ENCODE measurements at regions not wholly inside any gene's neighbourhood (a gene's known extent, or its start where the extent isn't known, plus 50 kb on each side); places are given as distances from the start of the nearest gene placed in this dataset.

DNA sequence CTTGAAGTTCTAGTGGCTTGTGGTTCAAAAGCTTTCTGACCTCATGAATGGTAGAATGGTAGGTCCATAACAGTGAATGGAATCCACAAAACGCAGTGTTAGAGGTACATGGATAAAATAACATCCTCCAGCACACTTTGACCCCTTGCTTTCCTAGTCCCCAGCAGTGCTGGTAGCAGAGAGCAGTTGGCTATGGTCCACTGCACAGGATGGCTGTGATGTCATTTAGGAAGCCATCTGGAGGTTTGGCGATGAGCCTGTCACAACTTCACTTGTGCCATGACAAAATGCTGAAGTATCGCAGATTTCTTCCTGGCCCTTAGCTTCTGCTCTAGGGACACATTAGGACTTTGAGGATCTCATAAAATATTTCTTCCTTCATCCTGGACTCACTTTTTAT lies 300.0 kb upstream of the FZD8 start:
- peaks cover 0 to 7% of the 10 kb centered on the region in 2 experiments; a peak in 2 of 4 replicates for H3K9me3 ChIP-seq (ENCODE audit: control insufficient read depth in 1 of 2, insufficient read depth in 1 of 2, low read depth in 1 of 2, low read length in 2 of 2)
- no peak overlapping the region for H3K27ac ChIP-seq (ENCODE audit: low read depth, low read length)
- no peaks in the 10 kb centered on the region for H3K9me2 ChIP-seq (ENCODE audit: insufficient read depth)
- no peak overlapping the region for H2AFZ ChIP-seq (ENCODE audit: low read depth, low read length, poor library complexity, severe bottlenecking)
- H3K27me3 ChIP-seq (ENCODE audit: insufficient read depth, low read length): no peaks in the 10 kb centered on the region
- no peak overlapping the region for H3K9ac ChIP-seq (ENCODE audit: low read length)
- BruUV-seq (replicated peaks): no TSS peak
- H3K4me3 ChIP-seq (replicated peaks in 1 of 2; ENCODE audit: low read depth in 1 of 2, low read length in 2 of 2): no peak overlapping the region
- RAD21 ChIA-PET (ENCODE audit: low non-redundant PET in 1 of 2, low total read pairs in 2 of 2, uncharacterized antibody in 2 of 2, unreplicated experiment in 2 of 2): no interaction called here
- H3K79me2 ChIP-seq (ENCODE audit: insufficient read depth, low read length): no peaks in the 10 kb centered on the region
- intact Hi-C loops (cut with micrococcal nuclease): no loop called here
- CTCF ChIA-PET: no interaction called here
- TF ChIP-seq ZNF274 (IDR thresholded peaks at IDR 0.05; ENCODE audit: low read depth, low read length): no peak
- TF ChIP-seq ZFX (IDR thresholded peaks at IDR 0.05): no peak
- no peak for TF ChIP-seq FOSL1 (IDR thresholded peaks at IDR 0.05; ENCODE audit: low read depth)
- no peak for TF ChIP-seq POLR2AphosphoS5 (IDR thresholded peaks at IDR 0.05; ENCODE audit: low read depth, low read length)
- no peak for TF ChIP-seq SP1 (IDR thresholded peaks at IDR 0.05; ENCODE audit: low read depth)
- TF ChIP-seq, protein P1, sequence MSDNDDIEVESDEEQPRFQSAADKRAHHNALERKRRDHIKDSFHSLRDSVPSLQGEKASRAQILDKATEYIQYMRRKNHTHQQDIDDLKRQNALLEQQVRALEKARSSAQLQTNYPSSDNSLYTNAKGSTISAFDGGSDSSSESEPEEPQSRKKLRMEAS (IDR thresholded peaks at IDR 0.05): no peak
- TF ChIP-seq SIN3A (IDR thresholded peaks at IDR 0.05; ENCODE audit: low read depth): no peak
- TF ChIP-seq SRF (IDR thresholded peaks at IDR 0.05; ENCODE audit: low read depth): no peak
- TF ChIP-seq JUND (IDR thresholded peaks at IDR 0.05): no peak
- TF ChIP-seq EZH2 (IDR thresholded peaks at IDR 0.05): no peak
- TF ChIP-seq, protein P2, sequence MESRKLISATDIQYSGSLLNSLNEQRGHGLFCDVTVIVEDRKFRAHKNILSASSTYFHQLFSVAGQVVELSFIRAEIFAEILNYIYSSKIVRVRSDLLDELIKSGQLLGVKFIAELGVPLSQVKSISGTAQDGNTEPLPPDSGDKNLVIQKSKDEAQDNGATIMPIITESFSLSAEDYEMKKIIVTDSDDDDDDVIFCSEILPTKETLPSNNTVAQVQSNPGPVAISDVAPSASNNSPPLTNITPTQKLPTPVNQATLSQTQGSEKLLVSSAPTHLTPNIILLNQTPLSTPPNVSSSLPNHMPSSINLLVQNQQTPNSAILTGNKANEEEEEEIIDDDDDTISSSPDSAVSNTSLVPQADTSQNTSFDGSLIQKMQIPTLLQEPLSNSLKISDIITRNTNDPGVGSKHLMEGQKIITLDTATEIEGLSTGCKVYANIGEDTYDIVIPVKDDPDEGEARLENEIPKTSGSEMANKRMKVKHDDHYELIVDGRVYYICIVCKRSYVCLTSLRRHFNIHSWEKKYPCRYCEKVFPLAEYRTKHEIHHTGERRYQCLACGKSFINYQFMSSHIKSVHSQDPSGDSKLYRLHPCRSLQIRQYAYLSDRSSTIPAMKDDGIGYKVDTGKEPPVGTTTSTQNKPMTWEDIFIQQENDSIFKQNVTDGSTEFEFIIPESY (IDR thresholded peaks at IDR 0.05; ENCODE audit: extremely low read depth, insufficient replicate concordance, low read length): no peak
- TF ChIP-seq CBX3 (IDR thresholded peaks at IDR 0.05; ENCODE audit: low read depth): no peak
- TF ChIP-seq, protein P3, sequence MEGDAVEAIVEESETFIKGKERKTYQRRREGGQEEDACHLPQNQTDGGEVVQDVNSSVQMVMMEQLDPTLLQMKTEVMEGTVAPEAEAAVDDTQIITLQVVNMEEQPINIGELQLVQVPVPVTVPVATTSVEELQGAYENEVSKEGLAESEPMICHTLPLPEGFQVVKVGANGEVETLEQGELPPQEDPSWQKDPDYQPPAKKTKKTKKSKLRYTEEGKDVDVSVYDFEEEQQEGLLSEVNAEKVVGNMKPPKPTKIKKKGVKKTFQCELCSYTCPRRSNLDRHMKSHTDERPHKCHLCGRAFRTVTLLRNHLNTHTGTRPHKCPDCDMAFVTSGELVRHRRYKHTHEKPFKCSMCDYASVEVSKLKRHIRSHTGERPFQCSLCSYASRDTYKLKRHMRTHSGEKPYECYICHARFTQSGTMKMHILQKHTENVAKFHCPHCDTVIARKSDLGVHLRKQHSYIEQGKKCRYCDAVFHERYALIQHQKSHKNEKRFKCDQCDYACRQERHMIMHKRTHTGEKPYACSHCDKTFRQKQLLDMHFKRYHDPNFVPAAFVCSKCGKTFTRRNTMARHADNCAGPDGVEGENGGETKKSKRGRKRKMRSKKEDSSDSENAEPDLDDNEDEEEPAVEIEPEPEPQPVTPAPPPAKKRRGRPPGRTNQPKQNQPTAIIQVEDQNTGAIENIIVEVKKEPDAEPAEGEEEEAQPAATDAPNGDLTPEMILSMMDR (IDR thresholded peaks at IDR 0.05 in 2 of 3, conservative IDR thresholded peaks at IDR 0.05 in 1 of 3; ENCODE audit: borderline replicate concordance in 1 of 3, insufficient read depth in 1 of 3, low read depth in 2 of 3, low read length in 2 of 3): no peak
- TF ChIP-seq EZH2phosphoT487 (IDR thresholded peaks at IDR 0.05; ENCODE audit: borderline replicate concordance): no peak
- DNase-seq (ENCODE audit: low read depth, low spot score): no peak
- POLR2A ChIA-PET: no interaction called here
- no peaks in the 10 kb centered on the region for H4K20me1 ChIP-seq (ENCODE audit: insufficient read depth)
- no peak overlapping the region for H3K4me2 ChIP-seq (ENCODE audit: low read length)
- H3K36me3 ChIP-seq (ENCODE audit: control insufficient read depth in 1 of 2, insufficient read depth in 2 of 2, low read length in 2 of 2): no peaks in the 10 kb centered on the region
- no peak for ATAC-seq
- no peaks in the 10 kb centered on the region for H3K4me1 ChIP-seq (ENCODE audit: control insufficient read depth in 1 of 2, insufficient read depth in 2 of 2, low read length in 2 of 2)
